Tibial nerve (tissue), 3 donors: ENCODE measurements at regions not wholly inside any gene's neighbourhood (a gene's known extent, or its start where the extent isn't known, plus 50 kb on each side); places are given as distances from the start of the nearest gene placed in this dataset.

Experiments
- POLR2A ChIP-seq, 2 donors: fragments of 450-650 bp; IDR thresholded peaks; one replicate each; pipeline ENCODE4 v1.6.1; 2017; ENCODE audit warnings: antibody characterized with exemption in 2 of 2, mild to moderate bottlenecking in 2 of 2, moderate library complexity in 2 of 2
- TF ChIP-seq, protein P1 (sequence below), 5 experiments: fragments of 200-600 bp in 3 of 5; fragments of 450-650 bp in 2 of 5; sonication (generic) in 3 of 5; IDR thresholded peaks; one replicate each; pipeline ENCODE4 v1.5.1; 2016 to 2019; ENCODE audit warnings: antibody characterized with exemption in 5 of 5, mild to moderate bottlenecking in 3 of 5, moderate library complexity in 2 of 5

GRCh38 chr5:68591850-68592249 lies 376.3 kb downstream of the PIK3R1 start:
- TF ChIP-seq, protein P1, sequence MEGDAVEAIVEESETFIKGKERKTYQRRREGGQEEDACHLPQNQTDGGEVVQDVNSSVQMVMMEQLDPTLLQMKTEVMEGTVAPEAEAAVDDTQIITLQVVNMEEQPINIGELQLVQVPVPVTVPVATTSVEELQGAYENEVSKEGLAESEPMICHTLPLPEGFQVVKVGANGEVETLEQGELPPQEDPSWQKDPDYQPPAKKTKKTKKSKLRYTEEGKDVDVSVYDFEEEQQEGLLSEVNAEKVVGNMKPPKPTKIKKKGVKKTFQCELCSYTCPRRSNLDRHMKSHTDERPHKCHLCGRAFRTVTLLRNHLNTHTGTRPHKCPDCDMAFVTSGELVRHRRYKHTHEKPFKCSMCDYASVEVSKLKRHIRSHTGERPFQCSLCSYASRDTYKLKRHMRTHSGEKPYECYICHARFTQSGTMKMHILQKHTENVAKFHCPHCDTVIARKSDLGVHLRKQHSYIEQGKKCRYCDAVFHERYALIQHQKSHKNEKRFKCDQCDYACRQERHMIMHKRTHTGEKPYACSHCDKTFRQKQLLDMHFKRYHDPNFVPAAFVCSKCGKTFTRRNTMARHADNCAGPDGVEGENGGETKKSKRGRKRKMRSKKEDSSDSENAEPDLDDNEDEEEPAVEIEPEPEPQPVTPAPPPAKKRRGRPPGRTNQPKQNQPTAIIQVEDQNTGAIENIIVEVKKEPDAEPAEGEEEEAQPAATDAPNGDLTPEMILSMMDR (IDR thresholded peaks at IDR 0.05) = no peak
- TF ChIP-seq POLR2A (IDR thresholded peaks at IDR 0.05) = no peak
